H9 (cell line): ENCODE measurements at regions not wholly inside any gene's neighbourhood (a gene's known extent, or its start where the extent isn't known, plus 50 kb on each side); places are given as distances from the start of the nearest gene placed in this dataset.
"Not testable (repeated sequence)": the region's sequence is repeated elsewhere in the genome, so short reads cannot be mapped to it uniquely, and the experiment has no call there.

Source experiments
- DNase-seq: peaks from one replicate; pipeline ENCODE4 v3.0.0-alpha.2; 2017
- H2AFZ ChIP-seq: one replicate; pipeline ENCODE4 v1.6.1; 2013; ENCODE audit warnings: mild to moderate bottlenecking, low read length, control low read depth, moderate library complexity
- H2AK5ac ChIP-seq: 2 replicates; pipeline ENCODE4 v1.6.1; 2013; ENCODE audit warnings: low read length, control low read depth, mixed read lengths; ENCODE audit not compliant: insufficient read length
- H2BK120ac ChIP-seq: one replicate; pipeline ENCODE4 v1.6.1; 2013; ENCODE audit warnings: low read depth, mild to moderate bottlenecking, low read length, control low read depth, inconsistent platforms; ENCODE audit not compliant: poor library complexity, severe bottlenecking
- H2BK12ac ChIP-seq: 2 replicates; pipeline ENCODE4 v1.6.1; 2013; ENCODE audit warnings: low read length, control low read depth, mixed read lengths, low read depth; ENCODE audit not compliant: insufficient read length
- H2BK15ac ChIP-seq: 2 replicates; pipeline ENCODE4 v1.6.1; 2013; ENCODE audit warnings: low read depth, low read length, control low read depth
- H2BK20ac ChIP-seq: one replicate; pipeline ENCODE4 v1.6.1; 2013; ENCODE audit warnings: low read depth, mild to moderate bottlenecking, low read length, control low read depth, inconsistent platforms; ENCODE audit not compliant: poor library complexity, severe bottlenecking
- H2BK5ac ChIP-seq: 2 replicates; pipeline ENCODE4 v1.6.1; 2013; ENCODE audit warnings: low read length, control low read depth, mixed read lengths; ENCODE audit not compliant: insufficient read length
- H3K14ac ChIP-seq: 2 replicates; pipeline ENCODE4 v1.6.1; 2013; ENCODE audit warnings: low read length, control low read depth; ENCODE audit not compliant: insufficient read depth
- H3K18ac ChIP-seq: 2 replicates; pipeline ENCODE4 v1.6.1; 2013; ENCODE audit warnings: low read depth, mild to moderate bottlenecking, mixed read lengths, low read length, control low read depth; ENCODE audit not compliant: insufficient read length
- H3K23ac ChIP-seq: 2 replicates; pipeline ENCODE4 v1.6.1; 2013; ENCODE audit warnings: low read length, control low read depth, mixed read lengths, low read depth; ENCODE audit not compliant: insufficient read length
- H3K23me2 ChIP-seq: 2 replicates; pipeline ENCODE4 v1.6.1; 2013; ENCODE audit warnings: low read depth, mild to moderate bottlenecking, mixed read lengths, low read length, control low read depth; ENCODE audit not compliant: insufficient read length, poor library complexity, severe bottlenecking
- H3K27ac ChIP-seq: 2 replicates; pipeline ENCODE4 v1.5.1; 2013; ENCODE audit warnings: low read length, control low read depth, mixed read lengths, low read depth; ENCODE audit not compliant: insufficient read length
- H3K27me3 ChIP-seq: 2 replicates; pipeline ENCODE4 v1.6.1; 2013; ENCODE audit warnings: low read length, control low read depth, inconsistent platforms; ENCODE audit not compliant: insufficient read depth
- H3K4ac ChIP-seq: 2 replicates; pipeline ENCODE4 v1.6.1; 2013; ENCODE audit warnings: low read depth, mild to moderate bottlenecking, control low read depth, inconsistent platforms, low read length, moderate library complexity
- H3K4me1 ChIP-seq: 2 replicates; pipeline ENCODE4 v1.6.1; 2013; ENCODE audit warnings: low read length, control low read depth, inconsistent platforms; ENCODE audit not compliant: insufficient read depth
- H3K4me2 ChIP-seq: 2 replicates; pipeline ENCODE4 v1.6.1; 2013; ENCODE audit warnings: low read length, control low read depth, mixed read lengths; ENCODE audit not compliant: insufficient read length, insufficient read depth
- H3K56ac ChIP-seq: 2 replicates; pipeline ENCODE4 v1.6.1; 2013; ENCODE audit warnings: low read depth, mild to moderate bottlenecking, mixed read lengths, low read length, control low read depth; ENCODE audit not compliant: insufficient read length
- H3K79me1 ChIP-seq: 2 replicates; pipeline ENCODE4 v1.6.1; 2013; ENCODE audit warnings: low read depth, mild to moderate bottlenecking, moderate library complexity, low read length, control low read depth, inconsistent platforms; ENCODE audit not compliant: insufficient read depth, poor library complexity, severe bottlenecking
- H3K79me2 ChIP-seq: 2 replicates; pipeline ENCODE4 v1.6.1; 2013; ENCODE audit warnings: low read length, control low read depth, inconsistent platforms; ENCODE audit not compliant: insufficient read depth
- H3K9ac ChIP-seq: 2 replicates; pipeline ENCODE4 v1.6.1; 2013; ENCODE audit warnings: low read length, control low read depth, mixed read lengths; ENCODE audit not compliant: insufficient read length; ENCODE audit errors: extremely low read depth
- H3K9me3 ChIP-seq: one replicate; pipeline ENCODE4 v1.6.1; 2013; ENCODE audit warnings: low read depth, low read length, inconsistent platforms; ENCODE audit not compliant: control insufficient read depth
- H3T11ph ChIP-seq: one replicate; pipeline ENCODE4 v1.6.1; 2013; ENCODE audit warnings: mild to moderate bottlenecking, low read length, control low read depth, inconsistent platforms
- H4K20me1 ChIP-seq: one replicate; pipeline ENCODE4 v1.6.1; 2013; ENCODE audit not compliant: control insufficient read depth, insufficient read length, insufficient read depth
- H4K5ac ChIP-seq: 2 replicates; pipeline ENCODE4 v1.6.1; 2013; ENCODE audit warnings: low read depth, mild to moderate bottlenecking, mixed read lengths, low read length, control low read depth; ENCODE audit not compliant: insufficient read length
- H4K8ac ChIP-seq: replicated peaks from 2 replicates; pipeline ENCODE4 v1.6.1; 2013; ENCODE audit warnings: low read length, control low read depth, mixed read lengths, low read depth; ENCODE audit not compliant: insufficient read length
- H4K91ac ChIP-seq: 2 replicates; pipeline ENCODE4 v1.6.1; 2013; ENCODE audit warnings: low read depth, mild to moderate bottlenecking, moderate library complexity, mixed read lengths, low read length, control low read depth; ENCODE audit not compliant: insufficient read length
- H3K27ac Mint-ChIP-seq, 3 experiments: 2 replicates in 2 of 3; 3 replicates in 1 of 3; pipeline ENCODE4 v1.8.0; 2020 to 2021; ENCODE audit warnings: mixed read lengths in 3 of 3, mild to moderate bottlenecking in 1 of 3, moderate library complexity in 1 of 3
- H3K27me3 Mint-ChIP-seq: 2 replicates; pipeline ENCODE4 v1.8.0; 2021; ENCODE audit warnings: low read depth, mild to moderate bottlenecking, moderate library complexity, mixed read lengths
- H3K36me3 Mint-ChIP-seq, 3 experiments: 2 replicates in 2 of 3; 3 replicates in 1 of 3; pipeline ENCODE4 v1.8.0; 2020 to 2021; ENCODE audit warnings: low read depth in 3 of 3, mixed read lengths in 3 of 3; ENCODE audit not compliant: insufficient read depth in 1 of 3
- H3K4me1 Mint-ChIP-seq, 2 experiments: 2 replicates each; pipeline ENCODE4 v1.8.0; 2020; ENCODE audit warnings: mixed read lengths in 2 of 2
- H3K4me3 Mint-ChIP-seq, 2 experiments: 2 replicates in 1 of 2; 3 replicates in 1 of 2; pipeline ENCODE4 v1.8.0; 2020 to 2021; ENCODE audit warnings: mild to moderate bottlenecking in 2 of 2, mixed read lengths in 2 of 2, moderate library complexity in 1 of 2
- H3K9me3 Mint-ChIP-seq, 2 experiments: 2 replicates in 1 of 2; 3 replicates in 1 of 2; pipeline ENCODE4 v1.8.0; 2020; ENCODE audit warnings: mild to moderate bottlenecking in 2 of 2, mixed read lengths in 2 of 2, moderate library complexity in 1 of 2
- WGBS: extraction: QIAGEN DNeasy Blood & Tissue Kit; methylation state at CpG from one replicate; pipeline ENCODE4 v1.1.7; 2013; ENCODE audit warnings: missing lambda C conversion rate, low lambda C conversion rate, mixed read lengths; ENCODE audit not compliant: insufficient read length; ENCODE audit errors: extremely low coverage; 5-methylcytosine and 5-hydroxymethylcytosine counted together
- TF ChIP-seq, protein P1 (sequence below): fragments of 200-600 bp; sonication (generic); conservative IDR thresholded peaks from 3 replicates; pipeline ENCODE4 v1.8.0; 2021; ENCODE audit warnings: antibody characterized with exemption, mild to moderate bottlenecking

DNA sequence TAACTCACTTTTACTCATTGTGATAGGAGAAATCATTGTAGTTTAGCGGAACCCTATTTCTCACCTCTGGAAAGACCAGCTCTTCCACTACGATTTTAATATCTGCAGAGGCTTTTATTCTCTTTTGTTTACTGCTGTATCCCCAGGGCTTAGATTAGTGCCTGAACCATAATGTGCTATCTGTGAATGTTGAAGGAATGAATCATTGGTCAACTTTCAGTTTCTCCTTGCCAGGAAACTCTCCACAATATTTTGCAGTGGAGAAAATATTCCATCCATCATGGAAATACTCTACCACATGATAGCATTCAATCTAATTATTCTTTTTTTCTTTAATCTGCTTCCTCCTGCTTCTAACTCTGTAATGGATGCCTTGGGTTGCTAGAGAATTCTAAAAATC, 263.5 kb upstream of the PTPRD start:
- H3K56ac ChIP-seq, result no peak overlapping the region
- H2BK15ac ChIP-seq, result no peak overlapping the region
- Mint-ChIP-seq H3K4me1 (peaks cover 2 to 3% of the 10 kb centered on the region in 2 experiments; a peak in 3 of 4 replicates), H3K36me3 (peaks cover 13 to 25% (median 17%) of the 10 kb centered on the region in 3 experiments), H3K9me3 (peaks cover 20% of the 10 kb centered on the region in 2 experiments), H3K27ac (no peak overlapping the region), H3K4me3 (no peak overlapping the region), H3K27me3 (no peaks in the 10 kb centered on the region)
- no peak overlapping the region for H3K9ac ChIP-seq
- no peak for DNase-seq
- H3K18ac ChIP-seq, result no peak overlapping the region
- no peak overlapping the region for H4K8ac ChIP-seq
- H3K23ac ChIP-seq, result no peak overlapping the region
- WGBS, result no CpG with 5 or more reads among the region's 2 CpGs
- no peaks in the 10 kb centered on the region for H4K20me1 ChIP-seq
- no peaks in the 10 kb centered on the region for H3K79me1 ChIP-seq
- H3K27me3 ChIP-seq, result no peaks in the 10 kb centered on the region
- H3K27ac ChIP-seq, result no peak overlapping the region
- H3K4ac ChIP-seq, result no peak overlapping the region
- no peak overlapping the region for H2BK5ac ChIP-seq
- H4K91ac ChIP-seq, result no peak overlapping the region
- no peak overlapping the region for H2BK20ac ChIP-seq
- no peaks in the 10 kb centered on the region for H3K4me1 ChIP-seq
- no peak overlapping the region for H2AFZ ChIP-seq
- no peak overlapping the region for H3K4me2 ChIP-seq
- no peak overlapping the region for H4K5ac ChIP-seq
- H2AK5ac ChIP-seq, result no peak overlapping the region
- TF ChIP-seq, protein P1, sequence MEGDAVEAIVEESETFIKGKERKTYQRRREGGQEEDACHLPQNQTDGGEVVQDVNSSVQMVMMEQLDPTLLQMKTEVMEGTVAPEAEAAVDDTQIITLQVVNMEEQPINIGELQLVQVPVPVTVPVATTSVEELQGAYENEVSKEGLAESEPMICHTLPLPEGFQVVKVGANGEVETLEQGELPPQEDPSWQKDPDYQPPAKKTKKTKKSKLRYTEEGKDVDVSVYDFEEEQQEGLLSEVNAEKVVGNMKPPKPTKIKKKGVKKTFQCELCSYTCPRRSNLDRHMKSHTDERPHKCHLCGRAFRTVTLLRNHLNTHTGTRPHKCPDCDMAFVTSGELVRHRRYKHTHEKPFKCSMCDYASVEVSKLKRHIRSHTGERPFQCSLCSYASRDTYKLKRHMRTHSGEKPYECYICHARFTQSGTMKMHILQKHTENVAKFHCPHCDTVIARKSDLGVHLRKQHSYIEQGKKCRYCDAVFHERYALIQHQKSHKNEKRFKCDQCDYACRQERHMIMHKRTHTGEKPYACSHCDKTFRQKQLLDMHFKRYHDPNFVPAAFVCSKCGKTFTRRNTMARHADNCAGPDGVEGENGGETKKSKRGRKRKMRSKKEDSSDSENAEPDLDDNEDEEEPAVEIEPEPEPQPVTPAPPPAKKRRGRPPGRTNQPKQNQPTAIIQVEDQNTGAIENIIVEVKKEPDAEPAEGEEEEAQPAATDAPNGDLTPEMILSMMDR, result no peak
- no peaks in the 10 kb centered on the region for H3K9me3 ChIP-seq
- H3K14ac ChIP-seq, result no peak overlapping the region
- H2BK120ac ChIP-seq, result no peak overlapping the region
- no peaks in the 10 kb centered on the region for H3K23me2 ChIP-seq
- no peak overlapping the region for H2BK12ac ChIP-seq
- H3K79me2 ChIP-seq, result no peaks in the 10 kb centered on the region
- H3T11ph ChIP-seq, result no peak overlapping the region

DNA sequence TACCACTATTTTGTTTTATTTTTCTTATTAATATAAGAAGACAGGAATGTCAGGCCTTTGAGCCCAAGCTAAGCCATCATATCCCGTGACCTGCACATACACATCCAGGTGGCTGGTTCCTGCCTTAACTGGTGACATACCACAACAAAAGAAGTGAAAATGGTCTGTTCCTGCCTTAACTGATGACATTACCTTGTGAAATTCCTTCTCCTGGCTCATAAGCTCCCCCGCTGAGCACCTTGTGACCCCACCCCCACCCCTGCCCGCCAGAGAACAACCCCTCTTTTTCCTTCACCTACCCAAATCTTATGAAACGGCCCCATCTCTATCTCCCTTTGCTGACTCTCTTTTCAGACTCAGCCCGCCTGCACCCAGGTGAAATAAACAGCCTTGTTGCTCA, 277.5 kb upstream of the PTPRD start:
- not testable (repeated sequence) for H4K91ac ChIP-seq, H3K27me3 ChIP-seq, H2BK5ac ChIP-seq, H3K18ac ChIP-seq, H3K4me2 ChIP-seq, H3K14ac ChIP-seq, H4K8ac ChIP-seq, H2BK20ac ChIP-seq, H2BK12ac ChIP-seq, DNase-seq, H3K56ac ChIP-seq, H3K9me3 ChIP-seq, H3K79me2 ChIP-seq, H3K4me1 Mint-ChIP-seq, H3K9ac ChIP-seq, H3K23me2 ChIP-seq, H2BK120ac ChIP-seq, H3K4ac ChIP-seq, H2AK5ac ChIP-seq, H3K23ac ChIP-seq, H2BK15ac ChIP-seq, H3T11ph ChIP-seq, H3K27me3 Mint-ChIP-seq, H4K20me1 ChIP-seq, H3K79me1 ChIP-seq, H4K5ac ChIP-seq, H3K4me1 ChIP-seq, H2AFZ ChIP-seq, H3K27ac ChIP-seq, H3K27ac Mint-ChIP-seq, H3K4me3 Mint-ChIP-seq
- peaks cover 2 to 20% of the 10 kb centered on the region in 2 experiments for H3K9me3 Mint-ChIP-seq
- WGBS, result no CpG with 5 or more reads among the region's 5 CpGs
- peaks cover 3 to 16% (median 15%) of the 10 kb centered on the region in 3 experiments; a peak in 5 of 7 replicates for H3K36me3 Mint-ChIP-seq
